LNCaP clone FGC (cell line): ENCODE measurements at regions not wholly inside any gene's neighbourhood (a gene's known extent, or its start where the extent isn't known, plus 50 kb on each side); places are given as distances from the start of the nearest gene placed in this dataset.

Source experiments
- DNase-seq: peaks from one replicate; pipeline ENCODE4 v3.0.0-alpha.2; 2011; ENCODE audit warnings: low read depth
- H3K4me3 ChIP-seq: 2 replicates; pipeline ENCODE4 v1.5.1; 2011; ENCODE audit warnings: mild to moderate bottlenecking, low read depth, low read length, control low read depth
- TF ChIP-seq, protein P1 (sequence below): IDR thresholded peaks from 2 replicates; pipeline ENCODE4 v1.5.1; 2012; ENCODE audit warnings: mild to moderate bottlenecking; ENCODE audit not compliant: control insufficient read depth, insufficient read depth; ENCODE audit errors: extremely low read depth

DNA sequence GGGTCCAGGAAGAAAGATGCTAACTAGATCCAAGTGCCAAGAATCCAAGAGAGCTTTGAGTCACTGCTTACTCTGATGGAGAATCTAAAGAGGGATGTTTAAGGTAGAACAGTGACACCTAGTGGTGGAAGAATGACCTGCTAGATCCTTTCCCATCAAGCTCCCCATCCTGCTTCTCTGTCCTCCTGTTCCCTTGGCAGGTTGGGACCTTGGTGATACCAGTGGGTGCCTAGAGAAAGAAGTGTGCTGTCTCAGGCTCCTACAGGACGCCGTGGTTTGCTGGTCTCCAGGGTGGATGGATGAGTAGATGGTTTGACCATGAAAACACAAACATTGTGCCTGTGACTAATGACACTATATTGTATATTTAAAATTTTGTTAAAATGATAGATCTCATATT lies 383.7 kb downstream of the TMEM135 start:
- no peak overlapping the region for H3K4me3 ChIP-seq
- peak; percentile 70 for DNase-seq
- TF ChIP-seq, protein P1, sequence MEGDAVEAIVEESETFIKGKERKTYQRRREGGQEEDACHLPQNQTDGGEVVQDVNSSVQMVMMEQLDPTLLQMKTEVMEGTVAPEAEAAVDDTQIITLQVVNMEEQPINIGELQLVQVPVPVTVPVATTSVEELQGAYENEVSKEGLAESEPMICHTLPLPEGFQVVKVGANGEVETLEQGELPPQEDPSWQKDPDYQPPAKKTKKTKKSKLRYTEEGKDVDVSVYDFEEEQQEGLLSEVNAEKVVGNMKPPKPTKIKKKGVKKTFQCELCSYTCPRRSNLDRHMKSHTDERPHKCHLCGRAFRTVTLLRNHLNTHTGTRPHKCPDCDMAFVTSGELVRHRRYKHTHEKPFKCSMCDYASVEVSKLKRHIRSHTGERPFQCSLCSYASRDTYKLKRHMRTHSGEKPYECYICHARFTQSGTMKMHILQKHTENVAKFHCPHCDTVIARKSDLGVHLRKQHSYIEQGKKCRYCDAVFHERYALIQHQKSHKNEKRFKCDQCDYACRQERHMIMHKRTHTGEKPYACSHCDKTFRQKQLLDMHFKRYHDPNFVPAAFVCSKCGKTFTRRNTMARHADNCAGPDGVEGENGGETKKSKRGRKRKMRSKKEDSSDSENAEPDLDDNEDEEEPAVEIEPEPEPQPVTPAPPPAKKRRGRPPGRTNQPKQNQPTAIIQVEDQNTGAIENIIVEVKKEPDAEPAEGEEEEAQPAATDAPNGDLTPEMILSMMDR: peak; percentile 72

DNA sequence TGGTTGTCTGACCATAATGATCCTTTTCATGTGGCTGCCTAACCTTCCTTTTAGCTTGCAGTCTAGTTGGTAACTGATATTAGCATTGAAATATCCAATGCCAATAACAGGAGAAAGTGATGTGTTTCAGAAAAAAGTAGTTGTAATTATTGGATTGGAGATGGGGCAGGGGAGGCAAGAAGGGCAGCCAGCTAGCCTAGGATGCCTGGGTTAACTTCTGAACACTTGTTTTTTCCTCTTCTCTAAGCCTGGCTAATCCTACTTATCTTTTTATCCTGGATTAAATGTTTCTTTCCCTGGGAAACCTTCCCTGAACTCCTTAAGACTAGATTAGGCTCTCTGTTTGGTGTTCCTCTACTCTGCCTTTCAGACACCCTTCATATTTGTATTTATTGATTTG lies 380.2 kb downstream of the TMEM135 start:
- H3K4me3 ChIP-seq: no peak overlapping the region

GRCh38 chr11:87405843-87406242 lies 368.1 kb downstream of the TMEM135 start:
- TF ChIP-seq, protein P1: no peak
- no peak overlapping the region for H3K4me3 ChIP-seq
- DNase-seq: no peak

More for the DNA sequence above, 380.2 kb downstream of the TMEM135 start:
- TF ChIP-seq, protein P1: no peak
- no peak for DNase-seq

- DNase-seq: no peak
- TF ChIP-seq, protein P1: no peak
- H3K4me3 ChIP-seq: no peak overlapping the region
These were observed 367.6 kb downstream of the TMEM135 start for GRCh38 chr11:87405356-87405755.

- TF ChIP-seq, protein P1: no peak
- H3K4me3 ChIP-seq: no peak overlapping the region
- no peak for DNase-seq
These were observed 363.9 kb downstream of the TMEM135 start for GRCh38 chr11:87401653-87402052.

DNA sequence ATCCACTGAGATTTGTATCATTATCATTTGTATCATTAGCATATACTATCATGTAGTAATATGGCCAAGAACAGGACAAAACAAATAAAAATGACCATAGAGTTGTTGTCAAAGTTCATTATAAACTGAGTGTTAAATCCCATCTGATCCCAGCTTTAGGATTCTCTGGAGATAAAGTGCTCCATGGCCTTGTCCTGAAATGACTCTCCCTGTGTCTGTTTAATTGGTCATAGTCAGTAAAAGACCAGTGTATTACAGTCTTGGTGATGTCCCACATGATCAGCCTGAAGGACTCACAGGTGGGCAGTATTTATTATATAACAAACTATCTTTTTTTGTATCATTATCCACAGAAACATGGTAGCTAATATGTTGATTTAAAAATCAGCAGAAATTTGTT lies 361.6 kb downstream of the TMEM135 start:
- no peak overlapping the region for H3K4me3 ChIP-seq
- TF ChIP-seq, protein P1: no peak
- no peak for DNase-seq

DNA sequence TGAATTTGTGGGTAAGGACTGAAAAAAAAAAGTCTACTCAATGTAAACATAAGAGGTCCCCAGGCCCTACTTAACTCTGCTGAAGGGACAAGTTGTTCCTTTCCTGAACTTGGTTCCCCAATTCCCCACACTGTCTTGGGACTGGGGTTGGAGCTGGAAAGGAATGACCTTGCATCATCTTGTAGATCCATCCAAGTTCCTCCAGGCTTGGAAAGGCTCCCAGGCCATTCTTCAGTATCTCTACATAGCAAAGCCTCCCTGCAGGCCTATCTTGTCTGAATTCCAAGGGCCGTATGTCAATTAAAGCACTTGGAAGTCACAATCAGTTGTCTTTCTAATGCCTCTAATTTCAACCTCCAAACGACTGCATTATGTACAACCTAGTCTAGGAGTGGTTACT lies 361.2 kb downstream of the TMEM135 start:
- TF ChIP-seq, protein P1: no peak
- H3K4me3 ChIP-seq: no peak overlapping the region
- DNase-seq: no peak
